Activated T-cell treated with anti-CD3 and anti-CD28 coated beads for 48 hours (primary cell): ENCODE measurements at regions not wholly inside any gene's neighbourhood (a gene's known extent, or its start where the extent isn't known, plus 50 kb on each side); places are given as distances from the start of the nearest gene placed in this dataset.

ENCODE experiments used
- DNase-seq: peaks from one replicate; pipeline ENCODE4 v3.0.0-alpha.2; 2020; ENCODE audit warnings: low read depth

GRCh38 chr1:30419831-30420230 lies 303.6 kb downstream of the MATN1 start:
- DNase-seq: no peak

- DNase-seq: no peak
Measured at GRCh38 chr1:30418939-30419720, 304.3 kb downstream of the MATN1 start.

GRCh38 chr1:30418061-30418938 lies 305.1 kb downstream of the MATN1 start:
- no peak for DNase-seq

GRCh38 chr1:30417701-30418046 lies 305.7 kb downstream of the MATN1 start:
- no peak for DNase-seq

GRCh38 chr1:30417001-30417700 lies 306.2 kb downstream of the MATN1 start:
- DNase-seq: no peak

- no peak for DNase-seq
Measured at GRCh38 chr1:30416221-30416820, 307.1 kb downstream of the MATN1 start.

GRCh38 chr1:30415171-30415940 lies 308.0 kb downstream of the MATN1 start:
- DNase-seq: no peak

- DNase-seq: no peak
Measured at GRCh38 chr1:30414851-30415165, 308.6 kb downstream of the MATN1 start.

- no peak for DNase-seq
Measured at GRCh38 chr1:30414086-30414850, 309.1 kb downstream of the MATN1 start.

- no peak for DNase-seq
Measured at GRCh38 chr1:30413606-30414005, 309.8 kb downstream of the MATN1 start.

GRCh38 chr1:30413111-30413440 lies 310.3 kb downstream of the MATN1 start:
- no peak for DNase-seq

- DNase-seq: no peak
Measured at GRCh38 chr1:30412241-30413110, 310.9 kb downstream of the MATN1 start.

- no peak for DNase-seq
Measured at GRCh38 chr1:30411206-30411605, 312.2 kb downstream of the MATN1 start.

GRCh38 chr1:30410153-30410851 lies 313.1 kb downstream of the MATN1 start:
- DNase-seq: no peak

GRCh38 chr1:30409476-30410152 lies 313.8 kb downstream of the MATN1 start:
- no peak for DNase-seq

- DNase-seq: no peak
Measured at GRCh38 chr1:30407865-30408580, 315.4 kb downstream of the MATN1 start.

- DNase-seq: no peak
Measured at GRCh38 chr1:30406996-30407864, 316.2 kb downstream of the MATN1 start.
